Parathyroid adenoma (tissue), 2 donors: ENCODE measurements at regions not wholly inside any gene's neighbourhood (a gene's known extent, or its start where the extent isn't known, plus 50 kb on each side); places are given as distances from the start of the nearest gene placed in this dataset.

ENCODE experiments used
- H2AFZ ChIP-seq: fragments of 300-600 bp; sonication (generic); one replicate; pipeline ENCODE4 v1.7.0; 2017; ENCODE audit warnings: antibody characterized with exemption, mild to moderate bottlenecking
- H3K27ac ChIP-seq: fragments of 300-600 bp; sonication (generic); one replicate; pipeline ENCODE4 v1.7.0; 2017
- H3K27me3 ChIP-seq: fragments of 300-600 bp; sonication (generic); one replicate; pipeline ENCODE4 v1.7.0; 2017; ENCODE audit warnings: low read length; ENCODE audit not compliant: control insufficient read depth, insufficient read depth
- H3K36me3 ChIP-seq: fragments of 300-600 bp; sonication (generic); one replicate; pipeline ENCODE4 v1.7.0; 2017; ENCODE audit warnings: low read length; ENCODE audit not compliant: control insufficient read depth, insufficient read depth
- H3K4me1 ChIP-seq: fragments of 300-600 bp; sonication (generic); one replicate; pipeline ENCODE4 v1.7.0; 2017; ENCODE audit warnings: control low read depth
- H3K4me2 ChIP-seq: fragments of 300-600 bp; sonication (generic); one replicate; pipeline ENCODE4 v1.7.0; 2017; ENCODE audit warnings: low read length
- H3K4me3 ChIP-seq: fragments of 300-600 bp; sonication (generic); one replicate; pipeline ENCODE4 v1.7.0; 2017; ENCODE audit warnings: low read depth, low read length
- H3K79me2 ChIP-seq: fragments of 300-600 bp; sonication (generic); one replicate; pipeline ENCODE4 v1.7.0; 2017; ENCODE audit warnings: control low read depth
- H3K9ac ChIP-seq: fragments of 300-600 bp; sonication (generic); one replicate; pipeline ENCODE4 v1.7.0; 2017; ENCODE audit warnings: mild to moderate bottlenecking
- H3K9me3 ChIP-seq: fragments of 300-600 bp; sonication (generic); one replicate; pipeline ENCODE4 v1.7.0; 2017; ENCODE audit warnings: low read length; ENCODE audit not compliant: control insufficient read depth
- TF ChIP-seq, protein P1 (sequence below): fragments of 300-600 bp; sonication (generic); IDR thresholded peaks from one replicate; pipeline ENCODE4 v1.7.0; 2017; ENCODE audit warnings: antibody characterized with exemption, mild to moderate bottlenecking
- donor health status: primary hyperparathyroidism.

DNA sequence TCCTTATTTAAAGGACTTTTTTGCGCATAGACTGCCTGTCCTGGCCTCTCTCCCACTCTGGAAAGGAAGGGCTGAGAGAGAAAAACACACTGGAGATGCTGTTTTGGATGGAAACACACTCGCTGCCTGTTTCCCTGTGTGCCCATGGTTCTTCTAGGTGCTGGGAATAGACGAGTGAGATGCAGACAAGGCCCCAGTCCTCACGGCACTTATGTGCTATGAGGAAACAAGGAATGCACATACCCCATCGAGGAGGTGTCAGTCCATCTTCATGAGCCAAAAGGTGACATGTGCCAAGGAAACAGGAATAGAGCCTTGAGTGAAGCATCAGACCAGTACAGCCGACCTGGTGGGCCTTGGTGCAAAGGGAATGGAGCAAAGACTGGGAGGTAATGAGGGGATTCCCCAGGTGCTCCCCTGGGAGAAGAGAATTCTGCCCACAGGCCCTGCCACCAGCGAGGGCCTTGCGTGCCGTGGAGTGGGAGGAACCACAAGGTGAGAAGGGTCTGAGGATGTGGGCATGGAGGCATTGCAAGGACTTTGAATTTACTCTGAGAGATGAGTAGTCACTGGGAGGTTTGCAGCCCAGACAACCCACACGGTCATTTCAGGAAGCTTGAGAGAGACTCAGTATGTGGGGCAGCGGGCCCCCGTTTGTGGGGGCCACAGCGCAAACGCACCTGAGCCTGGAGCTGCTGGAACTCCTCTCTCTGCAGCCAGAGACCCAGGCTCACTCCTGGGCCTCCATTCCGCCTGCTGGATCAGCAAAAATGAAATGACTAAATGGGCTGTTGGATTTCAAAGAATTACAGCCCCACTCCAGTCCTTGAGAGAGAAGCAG lies 197.5 kb upstream of the COPS8 start:
- TF ChIP-seq, protein P1, sequence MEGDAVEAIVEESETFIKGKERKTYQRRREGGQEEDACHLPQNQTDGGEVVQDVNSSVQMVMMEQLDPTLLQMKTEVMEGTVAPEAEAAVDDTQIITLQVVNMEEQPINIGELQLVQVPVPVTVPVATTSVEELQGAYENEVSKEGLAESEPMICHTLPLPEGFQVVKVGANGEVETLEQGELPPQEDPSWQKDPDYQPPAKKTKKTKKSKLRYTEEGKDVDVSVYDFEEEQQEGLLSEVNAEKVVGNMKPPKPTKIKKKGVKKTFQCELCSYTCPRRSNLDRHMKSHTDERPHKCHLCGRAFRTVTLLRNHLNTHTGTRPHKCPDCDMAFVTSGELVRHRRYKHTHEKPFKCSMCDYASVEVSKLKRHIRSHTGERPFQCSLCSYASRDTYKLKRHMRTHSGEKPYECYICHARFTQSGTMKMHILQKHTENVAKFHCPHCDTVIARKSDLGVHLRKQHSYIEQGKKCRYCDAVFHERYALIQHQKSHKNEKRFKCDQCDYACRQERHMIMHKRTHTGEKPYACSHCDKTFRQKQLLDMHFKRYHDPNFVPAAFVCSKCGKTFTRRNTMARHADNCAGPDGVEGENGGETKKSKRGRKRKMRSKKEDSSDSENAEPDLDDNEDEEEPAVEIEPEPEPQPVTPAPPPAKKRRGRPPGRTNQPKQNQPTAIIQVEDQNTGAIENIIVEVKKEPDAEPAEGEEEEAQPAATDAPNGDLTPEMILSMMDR, result no peak
- Histone ChIP-seq H3K27ac (no peak overlapping the region), H3K27me3 (no peaks in the 10 kb centered on the region), H3K36me3 (no peaks in the 10 kb centered on the region), H3K4me1 (no peaks in the 10 kb centered on the region), H3K9me3 (no peaks in the 10 kb centered on the region), H2AFZ (no peak overlapping the region), H3K4me3 (no peak overlapping the region), H3K9ac (no peak overlapping the region), H3K4me2 (no peak overlapping the region), H3K79me2 (no peaks in the 10 kb centered on the region)

- no peaks in the 10 kb centered on the region for H3K27me3 ChIP-seq
- no peak overlapping the region for H3K9ac ChIP-seq
- no peaks in the 10 kb centered on the region for H3K79me2 ChIP-seq
- TF ChIP-seq, protein P1, result no peak
- no peak overlapping the region for H3K4me3 ChIP-seq
- no peak overlapping the region for H3K4me2 ChIP-seq
- H3K36me3 ChIP-seq, result no peaks in the 10 kb centered on the region
- H2AFZ ChIP-seq, result no peak overlapping the region
- H3K27ac ChIP-seq, result no peak overlapping the region
- H3K4me1 ChIP-seq, result no peaks in the 10 kb centered on the region
- no peaks in the 10 kb centered on the region for H3K9me3 ChIP-seq
These were observed 196.6 kb upstream of the COPS8 start for GRCh38 chr2:236888794-236889780.

DNA sequence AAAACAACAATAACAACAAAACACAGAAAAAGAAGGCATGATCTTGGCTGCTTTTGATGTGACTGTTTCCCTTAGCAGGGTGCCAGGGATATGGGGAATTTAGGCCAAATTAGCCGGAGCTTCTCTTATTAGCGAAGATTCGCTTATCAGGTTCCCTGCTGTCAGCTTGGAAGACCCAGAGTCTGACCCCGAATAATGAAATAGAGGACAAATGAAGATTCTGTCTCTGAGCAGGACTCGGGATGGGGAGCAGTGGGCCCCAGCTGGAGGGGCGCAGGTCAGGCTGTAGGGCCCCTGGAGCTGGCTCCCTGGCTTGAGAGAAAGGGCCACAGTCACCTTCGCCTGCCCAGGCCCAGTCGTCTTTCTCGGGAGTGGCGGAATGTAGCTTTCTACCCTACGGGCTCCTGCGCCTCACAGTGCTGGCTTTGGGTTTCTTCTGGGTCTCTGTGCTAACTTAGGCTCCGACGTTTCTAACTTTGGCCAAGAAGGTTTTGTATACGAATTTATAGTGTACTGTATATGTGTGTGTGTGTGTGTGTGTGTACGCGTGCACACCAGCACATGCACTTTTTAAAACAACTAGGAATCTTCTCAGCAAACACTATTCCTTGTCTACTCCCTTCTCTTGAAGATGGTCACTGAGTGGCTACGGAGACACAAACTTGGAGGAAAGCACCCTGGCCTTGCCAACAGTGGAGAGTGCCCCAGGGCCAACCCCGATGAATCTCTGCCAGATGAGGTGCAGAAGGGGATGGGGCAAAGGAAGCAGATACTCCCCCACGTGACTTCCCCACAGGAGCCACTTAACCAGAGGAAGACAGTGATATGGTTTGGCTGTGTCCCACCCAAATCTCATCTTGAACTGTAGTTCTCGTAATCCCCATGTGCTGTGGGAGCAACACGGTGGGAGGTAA lies 195.6 kb upstream of the COPS8 start:
- Histone ChIP-seq H3K4me3 (no peak overlapping the region), H3K4me2 (no peak overlapping the region), H3K9ac (no peak overlapping the region), H3K27me3 (no peaks in the 10 kb centered on the region), H3K79me2 (no peaks in the 10 kb centered on the region), H3K27ac (no peak overlapping the region), H3K36me3 (no peaks in the 10 kb centered on the region), H3K9me3 (no peaks in the 10 kb centered on the region), H3K4me1 (no peaks in the 10 kb centered on the region), H2AFZ (no peak overlapping the region)
- TF ChIP-seq, protein P1, result no peak

DNA sequence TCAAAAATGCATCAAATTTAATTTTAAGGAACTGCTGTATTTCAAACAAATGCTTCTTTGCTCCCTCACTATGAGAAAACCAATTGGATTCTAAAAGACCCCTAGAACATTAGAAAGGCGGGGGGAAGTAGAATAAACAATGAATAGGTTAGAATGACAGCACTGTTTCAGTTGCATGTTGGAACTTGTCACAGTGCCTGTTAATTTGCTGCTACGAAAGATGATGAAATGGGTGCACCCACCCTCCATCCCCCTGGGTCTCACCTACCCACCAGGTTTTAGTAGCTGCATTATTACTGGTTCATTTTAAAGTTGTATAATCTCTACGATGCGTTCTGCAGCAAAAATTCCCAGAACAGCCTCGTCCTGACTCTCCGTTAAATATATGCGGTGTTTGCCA lies 193.0 kb upstream of the COPS8 start:
- H3K4me2 ChIP-seq, result no peak overlapping the region
- no peaks in the 10 kb centered on the region for H3K4me1 ChIP-seq
- H3K36me3 ChIP-seq, result no peaks in the 10 kb centered on the region
- no peak overlapping the region for H2AFZ ChIP-seq
- no peaks in the 10 kb centered on the region for H3K27me3 ChIP-seq
- no peaks in the 10 kb centered on the region for H3K79me2 ChIP-seq
- no peak overlapping the region for H3K4me3 ChIP-seq
- no peak overlapping the region for H3K9ac ChIP-seq
- TF ChIP-seq, protein P1, result no peak
- H3K9me3 ChIP-seq, result no peaks in the 10 kb centered on the region
- no peak overlapping the region for H3K27ac ChIP-seq
